ENCODE measurements at regions not wholly inside any gene's neighbourhood (a gene's known extent, or its start where the extent isn't known, plus 50 kb on each side); places are given as distances from the start of the nearest gene placed in this dataset.
A peak's percentile ranks its signal among the peaks of the same experiment; 100 is the strongest.

DNA sequence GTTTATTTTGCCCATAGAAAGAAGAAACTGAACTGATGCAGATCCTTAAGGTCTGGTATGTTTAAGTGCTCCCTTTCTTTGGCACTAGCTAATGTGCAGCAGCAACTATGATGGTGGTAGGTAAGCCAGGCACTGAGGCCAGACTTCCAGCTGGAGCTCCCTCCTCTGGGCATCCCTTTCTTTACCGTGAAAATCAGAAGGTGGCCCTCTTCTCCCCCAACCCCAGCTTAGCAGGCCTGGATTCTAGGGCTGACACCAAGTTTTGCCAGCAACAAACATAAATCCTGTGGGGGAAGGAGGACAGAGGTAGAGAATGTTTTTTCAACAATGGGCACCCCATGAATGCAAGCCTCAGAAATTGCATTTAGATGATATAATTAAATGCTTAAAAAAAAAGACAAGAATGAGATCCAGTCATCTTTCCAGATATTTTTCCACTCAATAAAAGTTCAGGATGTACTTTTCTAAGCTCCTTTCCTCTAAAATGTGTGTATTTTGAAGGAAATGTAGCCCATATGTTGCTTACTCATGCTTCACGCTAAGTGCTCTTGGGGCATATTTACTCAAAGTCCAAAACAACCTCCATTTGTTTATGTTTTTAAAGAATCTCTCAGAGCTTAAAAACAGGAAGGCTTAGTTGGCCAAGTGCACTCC, 123.9 kb upstream of the NXT1 start:
- Histone ChIP-seq H3K27ac (no peak overlapping the region), H3K9ac (no peak overlapping the region), H3K4me3 (no peak overlapping the region), H4K20me1 (no peaks in the 10 kb centered on the region), H3K4me2 (no peak overlapping the region), H3K9me3 (peaks cover 28% of the 10 kb centered on the region), H3K36me3 (no peaks in the 10 kb centered on the region), H3K4me1 (peaks cover 18% of the 10 kb centered on the region), H3K27me3 (no peaks in the 10 kb centered on the region)
- TF ChIP-seq Cebpa-rat (IDR thresholded peaks at IDR 0.05): no peak

DNA sequence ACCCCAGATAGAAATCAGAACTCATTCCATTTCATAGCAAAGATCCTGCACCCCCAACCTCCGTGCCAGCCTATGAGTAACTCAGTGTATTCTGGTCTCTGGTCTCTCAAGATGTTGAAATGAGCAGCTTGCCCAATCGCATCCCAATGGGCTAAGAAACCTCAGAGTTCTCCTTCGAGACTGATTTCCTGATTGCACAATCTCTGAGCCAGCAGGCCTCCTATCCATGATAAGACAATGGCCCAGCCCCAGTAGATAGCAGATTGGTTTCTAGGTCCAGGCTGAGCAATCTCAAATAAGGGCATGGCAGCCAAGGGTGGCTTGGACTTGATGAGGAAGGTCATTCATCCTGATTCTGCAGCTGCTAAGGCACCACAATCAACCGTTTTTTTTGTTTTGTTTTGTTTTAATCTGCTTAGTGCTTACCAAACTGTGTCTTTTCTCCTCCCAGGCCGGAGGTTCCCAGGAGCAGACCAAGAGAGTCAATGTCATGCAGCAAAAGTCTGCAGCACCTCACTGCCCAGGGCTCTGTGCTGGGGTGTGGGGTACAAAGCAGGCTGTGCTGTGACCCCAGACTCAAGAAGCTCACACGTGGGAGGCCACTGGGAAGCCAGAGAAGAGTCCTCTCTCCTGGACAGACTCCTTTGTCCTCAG, 125.1 kb upstream of the NXT1 start:
- no peak overlapping the region for H3K4me2 ChIP-seq
- no peak overlapping the region for H3K4me3 ChIP-seq
- TF ChIP-seq Cebpa-rat (IDR thresholded peaks at IDR 0.05): peak; percentile 97

DNA sequence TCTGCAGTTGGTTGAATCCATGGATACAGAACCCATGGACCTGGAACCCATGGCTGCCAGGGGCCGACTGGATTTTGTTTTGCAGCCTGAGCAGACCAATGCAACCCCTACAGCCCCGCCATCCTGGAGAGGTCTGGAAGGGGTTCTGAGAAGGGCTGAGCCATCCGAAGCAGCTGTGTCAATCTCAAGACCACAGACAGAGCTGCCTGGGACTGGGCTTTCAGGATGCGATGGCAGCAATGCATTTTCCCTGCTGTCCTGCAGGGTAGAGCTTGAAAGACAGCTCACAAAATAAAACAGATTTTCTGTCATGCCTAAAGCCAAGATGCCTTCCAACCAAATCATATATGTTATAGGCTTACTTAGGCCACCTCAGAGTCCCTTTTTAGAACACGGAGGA, 125.8 kb upstream of the NXT1 start:
- H3K4me1 ChIP-seq: peaks cover 9% of the 10 kb centered on the region
- no peak overlapping the region for H3K4me3 ChIP-seq
- no peaks in the 10 kb centered on the region for H3K27me3 ChIP-seq
- TF ChIP-seq Cebpa-rat (IDR thresholded peaks at IDR 0.05): no peak
- peaks cover 34% of the 10 kb centered on the region for H3K9me3 ChIP-seq
- H3K4me2 ChIP-seq: no peak overlapping the region
- H4K20me1 ChIP-seq: no peaks in the 10 kb centered on the region
- H3K9ac ChIP-seq: no peak overlapping the region
- H3K27ac ChIP-seq: no peak overlapping the region
- no peaks in the 10 kb centered on the region for H3K36me3 ChIP-seq

More for the DNA sequence above, 125.1 kb upstream of the NXT1 start:
- no peak overlapping the region for H3K27ac ChIP-seq
- H3K9ac ChIP-seq: no peak overlapping the region
- H3K9me3 ChIP-seq: peaks cover 32% of the 10 kb centered on the region
- H3K27me3 ChIP-seq: no peaks in the 10 kb centered on the region
- H4K20me1 ChIP-seq: no peaks in the 10 kb centered on the region
- no peaks in the 10 kb centered on the region for H3K36me3 ChIP-seq
- H3K4me1 ChIP-seq: peaks cover 9% of the 10 kb centered on the region

DNA sequence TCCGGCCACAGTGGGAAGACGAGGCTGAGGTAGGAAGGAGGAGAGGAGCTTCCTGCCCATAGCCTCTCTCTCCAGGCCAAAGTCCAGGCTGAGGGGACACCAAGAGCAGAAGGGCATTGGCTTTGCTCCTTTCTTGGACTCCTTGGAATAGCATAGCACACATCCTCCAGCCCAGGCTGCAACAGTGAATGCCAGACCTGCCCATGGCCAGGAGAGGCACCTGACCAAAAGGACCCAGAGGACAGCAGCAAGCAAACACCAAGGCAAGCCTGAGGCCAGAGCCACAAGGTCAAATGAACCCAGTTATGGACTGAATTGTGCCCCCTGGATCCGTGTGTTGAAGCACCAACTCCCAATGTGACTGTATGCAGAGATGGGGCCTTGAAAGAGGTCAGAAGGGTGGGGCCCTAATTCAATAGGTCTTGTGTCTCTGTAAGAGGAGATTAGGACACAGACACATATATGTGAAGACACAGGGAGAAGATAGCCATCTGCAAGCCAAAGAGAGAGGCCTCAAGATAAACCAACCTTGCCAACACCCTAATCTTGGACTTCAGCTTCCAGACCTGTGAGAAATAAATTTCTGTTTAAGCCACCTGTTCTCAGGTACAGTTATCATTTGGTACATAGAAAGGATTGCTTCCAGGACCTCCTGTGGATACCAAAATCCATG, 126.5 kb upstream of the NXT1 start:
- Histone ChIP-seq H3K27me3 (no peaks in the 10 kb centered on the region), H4K20me1 (no peaks in the 10 kb centered on the region), H3K36me3 (no peaks in the 10 kb centered on the region), H3K4me1 (peaks cover 9% of the 10 kb centered on the region), H3K9me3 (peaks cover 34% of the 10 kb centered on the region), H3K9ac (no peak overlapping the region), H3K4me2 (no peak overlapping the region), H3K27ac (no peak overlapping the region), H3K4me3 (no peak overlapping the region)
- TF ChIP-seq Cebpa-rat (IDR thresholded peaks at IDR 0.05): no peak

DNA sequence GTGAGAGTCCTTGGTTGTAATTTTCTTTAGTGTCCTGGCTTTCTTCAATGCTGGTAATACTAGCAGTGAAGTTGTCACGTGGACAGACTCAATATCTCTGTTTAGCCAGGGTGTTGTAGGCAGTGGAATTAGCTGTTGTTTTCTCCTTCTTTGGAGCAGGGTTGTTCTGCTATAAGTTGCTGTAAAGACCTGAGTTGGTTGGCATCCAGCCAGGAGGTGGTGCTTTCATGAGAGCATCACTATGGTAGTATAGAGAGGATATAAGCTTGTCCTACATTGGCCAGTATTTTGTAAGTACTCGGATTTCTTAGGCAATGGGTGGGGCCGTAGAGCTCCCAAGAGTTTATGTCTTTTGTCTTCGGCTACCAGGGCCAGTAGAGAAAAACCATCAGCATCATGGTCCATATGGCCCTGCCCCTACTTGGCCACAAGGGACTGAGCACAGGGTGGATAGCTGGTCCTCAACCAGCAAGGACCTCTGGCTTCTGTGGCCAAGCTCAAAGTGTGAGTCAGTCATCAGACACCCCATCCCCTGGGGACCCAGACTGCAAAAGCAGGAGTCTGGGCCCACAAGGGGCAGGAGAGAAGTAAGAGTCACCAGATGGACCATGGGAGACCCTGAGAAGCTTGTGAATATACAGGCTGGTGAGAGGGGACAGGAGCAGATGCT, 127.9 kb upstream of the NXT1 start:
- Histone ChIP-seq H3K4me1 (peaks cover 9% of the 10 kb centered on the region), H4K20me1 (no peaks in the 10 kb centered on the region), H3K9ac (no peak overlapping the region), H3K4me3 (no peak overlapping the region), H3K27me3 (no peaks in the 10 kb centered on the region), H3K9me3 (peaks cover 34% of the 10 kb centered on the region), H3K4me2 (no peak overlapping the region), H3K36me3 (no peaks in the 10 kb centered on the region), H3K27ac (no peak overlapping the region)
- no peak for TF ChIP-seq Cebpa-rat (IDR thresholded peaks at IDR 0.05)

DNA sequence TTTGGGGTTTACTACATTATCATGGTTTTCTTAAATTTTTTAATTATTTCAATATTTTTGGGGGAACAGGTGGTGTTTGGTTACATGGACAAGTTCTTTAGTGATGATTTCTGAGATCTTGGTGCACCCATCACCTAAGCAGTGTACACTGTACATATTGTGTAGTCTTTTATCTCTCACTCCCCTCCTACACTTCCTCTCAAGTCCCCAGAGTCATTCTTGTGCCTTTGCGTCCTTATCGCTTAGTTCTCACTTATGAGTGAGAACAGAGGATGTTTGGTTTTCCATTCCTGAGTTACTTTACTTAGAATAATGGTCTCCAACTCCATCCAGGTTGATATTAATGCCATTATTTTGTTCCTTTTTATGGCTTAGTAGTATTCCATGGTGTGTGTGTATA, 130.9 kb upstream of the CD93 start:
- H3K4me2 ChIP-seq: no peak overlapping the region
- H3K36me3 ChIP-seq: no peaks in the 10 kb centered on the region
- H4K20me1 ChIP-seq: no peaks in the 10 kb centered on the region
- no peak overlapping the region for H3K27ac ChIP-seq
- H3K9ac ChIP-seq: no peak overlapping the region
- no peak for TF ChIP-seq Cebpa-rat (IDR thresholded peaks at IDR 0.05)
- no peaks in the 10 kb centered on the region for H3K27me3 ChIP-seq
- peaks cover 16% of the 10 kb centered on the region for H3K9me3 ChIP-seq
- H3K4me3 ChIP-seq: no peak overlapping the region
- H3K4me1 ChIP-seq: no peaks in the 10 kb centered on the region

DNA sequence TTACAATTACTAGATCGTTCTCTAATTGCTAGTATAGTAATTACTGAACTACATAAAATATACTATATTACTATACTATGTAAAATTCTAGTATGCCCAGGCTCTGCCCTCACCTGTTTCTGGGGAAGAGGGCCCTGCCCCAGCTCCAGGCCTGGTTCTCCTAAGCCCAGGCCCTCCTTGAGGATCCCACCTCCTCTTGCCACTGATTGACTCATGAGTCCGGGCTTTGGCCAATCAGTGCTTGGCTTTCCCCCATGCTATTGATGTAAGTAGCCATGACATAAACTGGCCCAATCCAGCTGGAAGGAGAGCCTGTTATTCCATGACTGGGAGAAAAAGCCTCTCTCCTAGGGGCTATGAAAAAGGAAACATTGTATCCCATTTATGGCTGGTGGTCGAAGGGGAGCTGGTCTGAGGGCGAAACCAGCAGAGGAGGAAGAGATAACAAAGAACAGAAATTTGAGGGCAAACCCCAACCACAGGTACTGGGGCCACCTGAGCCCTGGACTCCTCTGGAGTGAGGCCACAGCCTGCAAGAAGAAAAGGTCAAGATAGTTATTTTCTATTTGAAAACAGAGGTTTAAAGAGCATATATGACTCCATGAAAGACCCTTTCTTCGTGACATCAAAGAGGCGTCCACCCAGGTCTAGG, 129.3 kb upstream of the CD93 start:
- Histone ChIP-seq H3K4me3 (no peak overlapping the region), H4K20me1 (no peaks in the 10 kb centered on the region), H3K4me2 (no peak overlapping the region), H3K4me1 (no peaks in the 10 kb centered on the region), H3K36me3 (no peaks in the 10 kb centered on the region), H3K9me3 (peaks cover 2% of the 10 kb centered on the region), H3K27me3 (no peaks in the 10 kb centered on the region), H3K9ac (no peak overlapping the region), H3K27ac (no peak overlapping the region)
- TF ChIP-seq Cebpa-rat (IDR thresholded peaks at IDR 0.05): no peak

DNA sequence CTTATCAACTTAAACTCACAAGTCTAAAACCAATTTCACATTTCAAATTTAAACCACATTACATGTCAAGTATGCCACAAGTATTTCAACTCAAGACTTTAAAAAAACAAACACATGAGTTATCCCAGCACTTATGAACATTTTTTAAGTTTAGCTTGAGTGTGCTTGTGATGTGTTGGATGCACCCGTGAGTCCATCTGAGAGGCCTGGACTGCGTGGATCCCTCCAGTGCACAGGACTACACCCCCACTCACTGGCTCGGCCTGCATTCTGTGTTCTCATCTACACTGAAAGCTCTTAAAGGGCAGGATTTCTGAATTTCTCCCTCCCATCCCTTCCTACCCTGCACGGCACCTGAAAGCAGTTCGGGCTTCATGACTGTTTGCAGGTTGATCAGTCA, 128.8 kb upstream of the CD93 start:
- Histone ChIP-seq H3K4me1 (no peaks in the 10 kb centered on the region), H3K36me3 (no peaks in the 10 kb centered on the region), H3K27me3 (no peaks in the 10 kb centered on the region), H3K27ac (no peak overlapping the region), H3K4me3 (no peak overlapping the region), H3K9ac (no peak overlapping the region), H3K9me3 (no peaks in the 10 kb centered on the region), H3K4me2 (no peak overlapping the region), H4K20me1 (no peaks in the 10 kb centered on the region)
- TF ChIP-seq Cebpa-rat (IDR thresholded peaks at IDR 0.05): no peak

DNA sequence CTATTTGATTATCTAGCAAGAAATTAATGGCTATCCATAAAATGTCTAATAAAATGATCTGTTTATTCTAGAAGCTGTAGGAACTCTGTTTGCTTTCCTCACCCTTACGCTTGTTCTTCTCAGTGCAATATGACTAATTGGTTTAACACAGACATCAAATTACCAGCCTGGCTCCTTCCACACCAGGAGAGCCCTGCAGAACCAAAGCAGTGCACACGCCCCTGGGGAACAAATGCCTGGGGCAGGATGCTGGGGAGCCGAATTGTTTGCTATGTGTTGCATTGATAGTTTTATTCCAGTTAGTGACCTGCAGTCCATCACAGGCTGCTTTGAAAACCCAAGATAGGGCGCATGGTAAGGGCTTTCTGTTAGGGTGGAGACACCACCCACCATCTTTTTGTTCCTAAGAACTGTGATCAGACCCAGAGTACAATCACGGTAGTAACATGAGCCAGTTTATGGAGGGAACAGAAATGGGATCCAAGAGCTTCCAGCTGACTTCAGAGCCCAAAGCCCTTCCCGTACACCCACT, 126.4 kb upstream of the CD93 start:
- Histone ChIP-seq H3K27me3 (no peaks in the 10 kb centered on the region), H3K9me3 (no peaks in the 10 kb centered on the region), H3K36me3 (no peaks in the 10 kb centered on the region), H3K4me2 (no peak overlapping the region), H3K4me3 (no peak overlapping the region), H3K9ac (no peak overlapping the region), H4K20me1 (no peaks in the 10 kb centered on the region), H3K4me1 (peaks cover 6% of the 10 kb centered on the region; the same call in 1 of the 2 replicates), H3K27ac (no peak overlapping the region)
- no peak for TF ChIP-seq Cebpa-rat (IDR thresholded peaks at IDR 0.05)

Data from BLaER1 (cell line).